Stimulated activated CD4-positive, alpha-beta T cell treated with anti-CD3 and anti-CD28 coated beads, Interleukin-2, amount 100 ng/mL, for 24 hours (primary cell): ENCODE measurements at regions not wholly inside any gene's neighbourhood (a gene's known extent, or its start where the extent isn't known, plus 50 kb on each side); places are given as distances from the start of the nearest gene placed in this dataset.

Source experiments
- DNase-seq, 2 donors: peaks; one replicate each; pipeline ENCODE4 v3.0.0-alpha.2; 2020

GRCh38 chr10:83037653-83038052 lies 1101.7 kb upstream of the GHITM start:
- DNase-seq, result no peak

- DNase-seq, result no peak
These were observed 1100.7 kb upstream of the GHITM start for GRCh38 chr10:83038631-83039030.

DNA sequence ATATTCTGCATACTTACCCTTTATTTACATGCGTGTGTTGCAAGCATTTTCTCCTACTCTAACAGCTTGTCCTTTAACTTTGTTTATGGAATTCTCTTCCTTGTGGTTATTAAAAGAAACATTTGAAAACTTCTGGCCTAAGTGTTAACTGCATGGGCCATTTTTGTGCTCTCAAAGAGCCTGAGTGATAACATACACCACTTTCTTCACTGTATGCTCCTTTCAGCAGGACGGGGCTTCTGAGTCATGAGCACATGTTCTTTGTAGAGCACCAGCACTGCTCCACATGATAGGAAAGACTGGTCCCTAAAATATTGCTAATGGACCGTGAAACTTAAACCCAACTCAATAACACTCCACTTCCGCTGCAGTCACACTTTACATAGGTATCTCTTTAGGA lies 1093.6 kb upstream of the GHITM start:
- DNase-seq, result no peak

GRCh38 chr10:83050815-83051214 lies 1088.5 kb upstream of the GHITM start:
- no peak for DNase-seq

DNA sequence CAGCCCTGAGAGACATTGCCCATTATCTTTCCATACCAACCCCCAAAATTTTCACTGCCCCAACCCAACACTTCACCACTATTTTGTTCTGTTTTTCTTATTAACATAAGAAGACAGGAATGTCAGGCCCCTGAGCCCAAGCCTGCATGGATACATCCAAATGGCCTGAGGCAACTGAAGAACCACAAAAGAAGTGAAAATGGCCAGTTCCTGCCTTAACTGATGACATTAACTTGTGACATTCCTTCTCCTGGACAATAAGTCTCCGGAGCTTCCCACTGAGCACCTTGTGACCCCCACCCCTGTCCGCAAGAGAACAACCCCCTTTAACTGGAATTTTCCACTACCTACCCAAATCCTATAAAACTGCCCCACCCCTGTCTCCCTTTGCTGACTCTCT lies 1076.4 kb upstream of the GHITM start:
- DNase-seq, result no peak

GRCh38 chr10:83073472-83073871 lies 1065.8 kb upstream of the GHITM start:
- no peak for DNase-seq

DNA sequence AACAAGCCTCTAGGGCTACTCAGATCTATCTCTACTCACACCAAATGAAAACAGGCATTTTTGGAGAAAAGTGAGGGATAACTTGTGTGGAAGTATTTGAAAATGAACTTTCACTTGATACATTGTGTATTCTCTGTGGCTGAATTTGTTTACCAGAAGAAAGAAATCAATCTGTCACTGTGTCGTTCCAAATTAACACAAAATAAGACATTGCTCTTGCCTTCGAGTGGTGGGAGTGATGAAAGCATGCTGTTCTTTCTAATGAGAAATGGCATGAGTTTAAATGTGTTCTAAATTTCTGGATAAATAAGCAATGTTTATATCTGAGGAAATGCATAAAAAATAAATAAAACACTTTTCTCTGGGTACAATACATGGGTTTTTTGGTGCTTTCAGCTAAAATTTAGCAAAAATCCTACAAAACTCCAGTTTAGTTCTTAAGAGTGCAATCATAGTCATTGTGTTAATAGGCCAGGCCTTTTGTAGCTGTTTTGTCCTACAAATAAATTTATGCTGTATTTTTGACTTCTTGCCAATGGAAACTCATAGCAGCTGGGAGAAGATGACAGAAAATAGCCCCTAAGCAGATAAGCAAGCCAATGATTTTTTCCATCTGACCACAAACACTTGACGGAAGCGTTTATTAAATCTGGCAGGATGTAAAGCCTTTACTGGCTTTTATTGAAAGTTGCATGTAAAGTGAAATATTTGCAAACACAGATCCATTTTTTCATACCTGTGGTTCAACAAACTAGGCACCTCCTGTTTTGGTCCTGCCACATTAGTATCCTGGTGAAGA lies 1064.1 kb upstream of the GHITM start:
- no peak for DNase-seq

DNA sequence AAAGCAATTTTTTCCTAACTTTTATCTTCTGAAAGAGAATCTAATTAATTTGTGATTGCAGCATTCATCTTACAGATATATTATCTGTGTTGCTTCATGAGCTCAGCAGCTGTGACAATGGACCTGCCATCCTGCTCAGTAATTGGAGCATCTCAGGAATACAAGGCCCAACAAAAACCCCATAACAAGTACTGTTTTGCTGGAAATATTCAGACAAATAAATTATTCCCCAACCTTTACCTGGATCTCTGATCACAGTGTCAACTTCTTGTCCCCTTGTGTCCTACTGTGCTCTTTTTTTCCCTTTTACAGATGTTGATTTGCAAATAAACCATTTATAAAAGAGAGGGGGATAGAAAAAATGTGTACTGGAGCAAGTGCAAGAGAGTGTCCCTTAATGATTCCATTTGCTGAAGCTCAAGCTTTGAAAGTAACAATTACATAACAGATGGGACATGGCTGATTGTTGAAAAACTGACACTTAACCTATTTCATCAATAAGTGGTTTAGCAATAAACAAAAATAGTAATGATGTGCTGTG lies 1063.4 kb upstream of the GHITM start:
- no peak for DNase-seq

DNA sequence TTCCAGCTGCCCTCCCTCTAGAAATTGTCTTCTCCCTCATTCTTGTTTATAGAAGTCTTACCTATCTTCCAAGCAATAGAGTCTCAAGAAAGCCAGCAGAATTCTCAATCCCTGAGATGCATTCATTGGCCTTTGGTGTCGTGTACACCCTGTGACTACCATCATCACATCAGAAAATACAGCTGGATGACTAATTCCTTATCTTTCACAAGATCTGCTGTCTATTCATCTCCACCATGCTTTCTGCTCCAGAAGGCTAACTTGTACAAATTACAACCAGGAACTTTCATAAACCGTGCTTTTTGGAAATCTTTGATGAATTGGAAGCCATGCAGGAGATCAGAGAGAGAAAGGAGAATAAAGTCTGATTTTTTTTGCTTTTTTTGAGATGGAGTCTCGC lies 1062.9 kb upstream of the GHITM start:
- no peak for DNase-seq

- DNase-seq, result no peak
These were observed 1061.1 kb upstream of the GHITM start for GRCh38 chr10:83078160-83078559.

GRCh38 chr10:83078645-83079044 lies 1060.7 kb upstream of the GHITM start:
- no peak for DNase-seq

DNA sequence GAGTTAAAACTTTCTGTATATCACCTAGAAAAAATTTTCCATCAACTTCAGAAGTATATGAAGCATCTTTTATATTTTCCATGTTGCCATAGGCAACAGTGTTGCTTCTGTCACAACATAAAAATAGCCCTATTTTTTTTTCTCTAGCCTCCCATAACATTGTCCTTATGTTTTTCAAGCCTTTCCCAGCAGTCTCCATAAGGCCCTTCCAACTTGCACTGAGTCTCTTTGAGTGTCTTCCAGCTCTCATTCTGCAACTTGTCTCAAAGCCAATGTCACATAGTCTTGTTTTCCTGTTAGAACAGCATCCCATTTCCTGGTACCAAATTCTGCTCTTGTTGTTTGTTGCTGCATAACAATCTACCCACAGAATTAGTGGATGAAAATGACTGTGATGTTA lies 1055.5 kb upstream of the GHITM start:
- no peak for DNase-seq

GRCh38 chr10:83089335-83089734 lies 1050.0 kb upstream of the GHITM start:
- DNase-seq, result no peak

- DNase-seq, result no peak
These were observed 1034.7 kb upstream of the GHITM start for GRCh38 chr10:83104616-83105015.

DNA sequence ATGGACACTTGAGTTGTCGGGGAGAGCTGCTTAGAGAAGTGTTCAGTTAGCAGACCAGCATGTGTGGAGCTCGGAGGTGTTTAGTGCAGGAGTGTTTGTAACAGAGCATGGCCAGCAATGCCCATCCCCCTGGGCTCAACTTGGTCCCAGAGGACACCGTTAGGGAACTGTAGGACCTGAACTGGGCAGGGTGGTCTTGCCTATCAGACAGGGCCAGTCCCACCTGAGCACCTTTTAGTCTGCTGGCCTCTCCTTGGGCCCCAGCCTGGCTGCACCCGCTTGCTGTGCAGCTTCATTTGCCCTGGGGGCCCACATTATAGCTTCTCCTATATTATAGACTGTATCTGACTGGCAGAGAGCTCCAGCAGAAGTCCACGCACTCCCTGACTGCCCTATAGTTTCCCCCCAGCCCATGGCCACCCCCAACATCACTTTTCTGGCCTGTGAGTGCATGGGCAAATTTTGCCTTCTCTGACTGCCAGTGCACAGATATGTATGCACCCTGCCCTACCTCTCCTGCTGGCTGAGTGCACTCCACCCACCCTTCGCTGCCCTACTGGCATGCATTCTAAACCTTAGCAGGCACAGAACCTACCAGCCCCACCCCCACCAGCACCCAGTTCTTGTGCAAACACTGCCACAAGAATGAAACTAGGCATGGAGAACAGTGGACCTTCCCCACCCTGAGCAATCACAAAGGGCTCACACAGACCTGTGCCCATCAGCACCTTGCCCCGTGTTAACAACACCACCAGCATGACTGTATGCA lies 1030.6 kb upstream of the GHITM start:
- DNase-seq, result no peak

DNA sequence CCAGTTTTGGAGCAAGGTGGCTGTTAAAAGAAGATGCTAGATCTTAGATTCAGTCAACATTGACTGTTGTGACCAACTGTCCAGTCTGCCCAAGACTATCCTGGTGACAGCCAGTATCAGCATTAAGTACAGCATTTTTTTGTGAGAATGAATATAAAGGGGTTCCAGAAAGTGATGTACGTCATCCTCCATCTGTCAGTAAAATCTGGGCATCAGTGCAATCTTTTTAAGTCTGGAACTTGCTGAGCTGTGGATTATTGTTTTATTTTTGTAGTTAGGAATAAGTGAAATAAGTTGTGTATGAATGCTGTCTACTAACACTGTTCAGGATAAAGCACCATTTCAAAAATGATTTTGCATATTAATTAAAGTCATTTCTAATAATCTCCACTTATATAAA lies 1020.0 kb upstream of the GHITM start:
- DNase-seq, result no peak

- DNase-seq, result no peak
These were observed 1017.0 kb upstream of the GHITM start for GRCh38 chr10:83122336-83122735.

DNA sequence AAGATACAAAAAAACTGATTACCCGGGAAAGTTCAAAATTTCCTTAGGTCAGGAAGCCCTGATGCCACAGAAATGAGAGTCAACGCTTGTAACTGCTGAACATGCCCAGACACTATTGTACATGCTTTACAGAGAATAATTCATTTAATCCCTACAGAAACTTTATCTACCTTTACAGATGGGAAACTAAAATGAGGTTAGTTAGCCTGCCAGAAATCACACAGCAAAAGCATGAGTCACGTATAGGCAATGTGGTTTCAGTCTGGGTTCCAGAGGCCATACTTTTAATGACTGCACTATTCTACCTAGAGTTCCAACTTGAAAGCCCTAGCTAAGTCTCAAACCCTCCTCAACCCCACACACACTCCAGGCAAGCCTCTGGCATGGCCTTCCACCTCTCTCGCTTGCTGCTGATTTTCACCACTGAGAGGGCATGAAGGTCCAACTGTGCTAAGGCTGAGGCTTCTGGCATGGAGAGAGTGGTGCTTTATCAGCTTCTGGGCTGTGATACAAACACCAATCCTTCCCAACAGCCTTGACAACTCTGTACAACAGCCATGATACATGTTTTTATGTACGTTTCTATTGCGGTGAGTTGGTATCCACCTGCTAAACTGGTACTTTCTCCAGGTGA lies 1011.2 kb upstream of the GHITM start:
- DNase-seq, result no peak

DNA sequence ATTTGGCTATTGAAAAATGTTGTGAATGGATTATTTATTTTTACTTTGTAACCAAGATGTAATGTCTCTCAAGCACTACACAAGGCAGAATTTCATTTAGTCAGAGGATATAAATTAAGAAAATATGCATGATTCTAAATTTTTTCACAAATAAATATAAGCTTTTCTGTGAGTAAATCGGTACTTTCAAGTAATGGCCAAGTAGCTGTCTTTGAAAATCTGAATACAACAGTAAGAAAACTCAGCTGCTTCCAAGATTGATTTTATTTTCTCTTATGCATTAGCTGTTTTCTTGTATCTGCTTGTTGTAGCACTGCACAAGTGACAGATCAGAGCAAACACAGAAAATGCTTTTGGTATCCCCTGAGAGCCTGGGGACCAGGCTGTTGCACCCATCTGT lies 998.5 kb upstream of the GHITM start:
- DNase-seq, result no peak

DNA sequence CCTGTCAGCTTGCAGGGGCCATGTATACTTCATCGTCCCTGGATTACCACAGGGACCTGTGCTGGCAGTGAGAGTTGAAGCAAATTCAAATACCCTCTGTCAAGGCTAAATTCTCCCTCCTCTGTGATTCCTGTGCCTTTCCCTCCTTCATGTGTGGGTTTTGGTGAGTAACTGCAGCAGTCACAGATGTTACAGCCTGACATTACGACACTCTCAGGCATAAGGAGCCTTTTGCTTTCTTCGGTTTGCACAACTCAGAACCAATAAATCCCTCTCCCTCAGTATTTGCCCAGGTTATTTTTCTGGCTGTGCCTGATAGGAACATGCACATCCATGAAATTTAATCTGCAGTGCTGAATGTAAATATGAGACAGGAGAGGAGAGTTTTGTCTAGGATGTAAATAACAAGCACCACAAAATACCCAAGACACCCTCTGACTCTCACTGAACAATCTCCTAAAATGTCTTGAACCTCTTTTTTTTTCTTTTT lies 997.2 kb upstream of the GHITM start:
- DNase-seq, result no peak

- DNase-seq, result no peak
These were observed 994.8 kb upstream of the GHITM start for GRCh38 chr10:83144461-83144860.

GRCh38 chr10:83153714-83154113 lies 985.6 kb upstream of the GHITM start:
- no peak for DNase-seq

DNA sequence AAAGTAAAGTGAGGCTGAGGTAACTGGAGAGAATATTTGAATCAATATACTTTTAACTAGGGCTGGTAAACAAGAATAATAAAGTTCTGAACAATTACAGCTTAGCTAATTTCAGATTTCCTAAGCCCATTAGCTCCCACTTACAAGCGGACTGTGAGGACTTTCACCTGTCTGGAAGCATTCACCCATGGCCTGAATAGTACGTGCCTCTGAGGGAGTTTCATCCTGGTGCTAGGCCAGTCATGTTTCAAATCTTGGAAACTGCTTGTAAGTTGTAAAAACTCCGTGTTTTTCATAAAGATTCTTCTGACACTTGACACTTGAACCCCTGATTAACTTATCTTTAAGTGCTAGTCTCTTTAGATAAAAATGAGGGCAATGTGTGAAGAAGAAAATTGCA lies 975.2 kb upstream of the GHITM start:
- no peak for DNase-seq

DNA sequence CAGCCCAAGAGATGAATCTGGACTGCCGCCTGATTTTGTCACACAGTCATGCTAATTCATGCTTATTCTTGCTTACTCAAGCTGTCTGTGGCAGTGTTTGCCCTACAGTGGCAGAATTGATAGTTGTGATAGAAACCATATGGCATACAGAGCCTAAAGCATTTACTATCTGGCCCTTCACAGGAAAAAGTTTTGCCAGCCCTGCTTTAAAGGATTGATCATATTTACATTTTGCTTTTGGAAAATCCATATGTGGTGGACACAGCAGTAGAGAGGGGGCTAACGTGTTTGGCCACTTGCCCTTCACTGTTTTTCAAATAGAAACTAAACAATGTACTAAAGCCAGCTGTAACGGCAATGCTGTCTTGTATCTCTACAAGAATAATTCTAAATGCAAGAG lies 974.0 kb upstream of the GHITM start:
- no peak for DNase-seq
